Ovary (tissue), 7 donors: ENCODE measurements at regions not wholly inside any gene's neighbourhood (a gene's known extent, or its start where the extent isn't known, plus 50 kb on each side); places are given as distances from the start of the nearest gene placed in this dataset.

Source experiments
- DNase-seq, 5 donors: peaks; one replicate each; pipeline ENCODE4 v3.0.0-alpha.2; 2019 to 2020
- H3K27ac ChIP-seq, 2 donors: fragments of 200-600 bp; one replicate each; pipeline versions ENCODE4 v1.5.1 to v1.8.0; 2019 to 2022
- H3K27me3 ChIP-seq: fragments of 200-600 bp; one replicate; pipeline ENCODE4 v1.8.0; 2022
- H3K36me3 ChIP-seq: fragments of 200-600 bp; sonication (generic); one replicate; pipeline ENCODE4 v1.5.1; 2019
- H3K4me1 ChIP-seq: one replicate; pipeline ENCODE4 v1.8.1; 2013; ENCODE audit warnings: mild to moderate bottlenecking, moderate library complexity; ENCODE audit not compliant: insufficient read depth
- H3K4me3 ChIP-seq: fragments of 200-600 bp; sonication (generic); one replicate; pipeline ENCODE4 v1.5.1; 2017
- H3K9me3 ChIP-seq, 2 donors: fragments of 200-600 bp in 1 of 2; sonication (generic) in 1 of 2; one replicate each; pipeline versions ENCODE4 v1.5.1 to v1.8.1; 2013 to 2019; ENCODE audit warnings: mild to moderate bottlenecking in 1 of 2, moderate library complexity in 1 of 2
- CTCF ChIP-seq, 3 donors: fragments of 450-650 bp in 2 of 3; fragments of 200-600 bp in 1 of 3; IDR thresholded peaks; one replicate each; pipeline versions ENCODE4 v1.5.1 to v1.8.0; 2016 to 2022; ENCODE audit warnings: antibody characterized with exemption in 3 of 3, mild to moderate bottlenecking in 1 of 3
- EP300 ChIP-seq: sonication (generic); formaldehyde crosslinking; IDR thresholded peaks from one replicate; pipeline ENCODE4 v1.6.1; 2017; ENCODE audit warnings: antibody characterized with exemption
- POLR2A ChIP-seq: fragments of 450-650 bp; IDR thresholded peaks from one replicate; pipeline ENCODE4 v1.6.1; 2017; ENCODE audit warnings: antibody characterized with exemption, mild to moderate bottlenecking, moderate library complexity
- WGBS, 3 donors: extraction: QIAGEN DNeasy Blood & Tissue Kit in 1 of 3; methylation state at CpG; one replicate each; pipeline versions ENCODE4 v1.1.5 to v1.1.7; 2013 to 2017; 5-methylcytosine and 5-hydroxymethylcytosine counted together
- intact Hi-C, 4 donors: fragments of 100-400 bp; cut with DNase I; formaldehyde crosslinking; loops; one replicate each; pipeline versions ENCODE4 v1.11.0 to v1.15.1; 2022 to 2023
- donor health status: DM: no; HTN: no; CAD: no; lungs with moderate emphysema.
- donor health status: DM: no; HTN: no; CAD: no.
- donor health status: Bipolar disorder and iron deficiency.
- donor health status: DM: no; HTN: no; CAD: no.
- donor health status: DM: yes; HTN: yes; CAD: no.

DNA sequence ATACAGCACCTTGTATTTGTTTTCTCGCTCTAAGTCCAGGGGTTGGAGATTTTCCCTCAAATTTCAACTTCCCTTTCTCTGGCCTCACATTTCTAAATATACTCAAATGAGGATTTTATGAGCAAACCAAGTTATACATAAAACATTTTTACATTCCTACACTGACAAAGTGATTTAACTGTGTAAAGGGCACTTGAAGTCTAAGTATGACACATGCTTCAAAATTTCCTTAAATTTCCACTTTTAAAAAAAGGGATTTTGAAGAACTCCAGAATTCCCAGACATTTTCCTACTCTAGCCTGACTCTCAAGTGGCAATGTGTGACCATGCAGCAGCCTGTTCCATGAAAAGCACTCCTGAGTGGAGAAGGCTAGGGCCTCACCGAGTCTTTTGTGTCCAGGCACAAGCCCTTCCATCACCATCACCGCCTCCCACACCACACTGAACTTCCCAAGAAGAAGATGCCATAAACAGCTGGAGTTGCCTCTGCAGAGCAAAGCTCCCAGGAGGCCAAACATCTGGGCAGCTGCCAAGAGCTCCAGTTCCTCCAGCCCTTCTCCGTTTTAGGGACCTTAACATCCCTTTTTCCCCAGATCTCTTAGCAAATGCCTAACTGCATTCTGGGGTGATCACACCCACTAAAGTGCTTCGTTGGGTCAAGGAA is 68.9 kb downstream of the NCR2 start:
- no peaks in the 10 kb centered on the region for H3K4me1 ChIP-seq
- no peaks in the 10 kb centered on the region for H3K27me3 ChIP-seq
- 42 to 54% (median 49%) methylated on average over 5 of the region's 5 CpGs for WGBS, 3 donors
- DNase-seq, result no peak
- no peaks in the 10 kb centered on the region for H3K36me3 ChIP-seq
- H3K9me3 ChIP-seq, result no peaks in the 10 kb centered on the region
- intact Hi-C loops, result no loop called here
- TF ChIP-seq EP300 (no peak), POLR2A (no peak), CTCF (IDR thresholded peaks at IDR 0.05) (no peak)
- H3K27ac ChIP-seq, result no peak overlapping the region
- no peak overlapping the region for H3K4me3 ChIP-seq

DNA sequence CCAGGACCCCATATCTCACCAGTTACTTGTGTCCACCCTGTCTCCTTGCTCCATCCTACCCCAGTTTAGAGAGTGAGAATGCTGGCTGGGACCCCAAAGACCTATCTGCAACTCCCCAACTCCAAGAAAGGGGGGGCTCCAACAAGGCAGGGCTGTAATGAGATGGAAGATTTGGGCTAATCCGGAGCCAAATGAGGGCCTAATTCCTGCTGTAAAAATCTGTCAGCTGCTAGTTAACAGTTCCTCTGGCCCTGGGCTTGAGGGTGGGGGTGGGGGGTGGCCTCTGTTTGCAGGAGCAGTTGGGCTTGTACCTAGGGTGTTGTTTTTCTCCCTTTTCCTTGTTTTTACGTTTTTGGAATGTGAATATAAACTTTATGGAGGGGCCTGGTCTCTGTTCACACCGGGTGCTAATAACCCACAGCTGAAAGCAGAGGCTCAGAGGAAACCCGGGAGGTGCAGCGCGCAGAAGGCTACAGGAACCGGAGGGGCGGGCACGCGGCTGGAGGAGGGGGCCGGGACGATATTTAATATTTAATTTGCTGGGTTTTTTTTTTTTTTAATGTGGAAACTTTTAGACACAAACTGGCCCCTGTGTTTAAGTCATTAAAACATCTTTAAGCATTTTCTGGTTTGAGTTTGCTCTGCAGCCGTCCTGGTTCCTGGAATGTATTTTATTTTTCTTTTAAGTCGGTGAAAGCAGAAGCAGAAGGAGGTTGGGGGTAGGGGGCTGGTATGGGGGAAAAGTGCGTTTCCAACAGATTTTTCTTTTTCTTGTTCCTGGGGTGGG is 70.7 kb downstream of the NCR2 start:
- Histone ChIP-seq H3K9me3 (no peaks in the 10 kb centered on the region), H3K4me3 (no peak overlapping the region), H3K27me3 (no peaks in the 10 kb centered on the region), H3K27ac (no peak overlapping the region), H3K4me1 (no peaks in the 10 kb centered on the region), H3K36me3 (no peaks in the 10 kb centered on the region)
- no peak for TF ChIP-seq EP300
- no peak for TF ChIP-seq POLR2A
- no peak for TF ChIP-seq CTCF (IDR thresholded peaks at IDR 0.05)
- intact Hi-C loops, result no loop called here
- 29 to 43% (median 32%) methylated on average over 15 of the region's 15 CpGs for WGBS, 3 donors
- DNase-seq, result no peak

- no peaks in the 10 kb centered on the region for H3K27me3 ChIP-seq
- intact Hi-C loops, result no loop called here
- no peak overlapping the region for H3K4me3 ChIP-seq
- DNase-seq, result no peak
- TF ChIP-seq POLR2A (no peak), CTCF (IDR thresholded peaks at IDR 0.05) (no peak), EP300 (no peak)
- H3K4me1 ChIP-seq, result no peaks in the 10 kb centered on the region
- H3K9me3 ChIP-seq, result no peaks in the 10 kb centered on the region
- H3K27ac ChIP-seq, result no peak overlapping the region
- 58 to 74% (median 67%) methylated on average over 63 of the region's 63 CpGs for WGBS, 3 donors
- no peaks in the 10 kb centered on the region for H3K36me3 ChIP-seq
Observed at GRCh38 chr6:41406728-41407489, 71.5 kb downstream of the NCR2 start.

DNA sequence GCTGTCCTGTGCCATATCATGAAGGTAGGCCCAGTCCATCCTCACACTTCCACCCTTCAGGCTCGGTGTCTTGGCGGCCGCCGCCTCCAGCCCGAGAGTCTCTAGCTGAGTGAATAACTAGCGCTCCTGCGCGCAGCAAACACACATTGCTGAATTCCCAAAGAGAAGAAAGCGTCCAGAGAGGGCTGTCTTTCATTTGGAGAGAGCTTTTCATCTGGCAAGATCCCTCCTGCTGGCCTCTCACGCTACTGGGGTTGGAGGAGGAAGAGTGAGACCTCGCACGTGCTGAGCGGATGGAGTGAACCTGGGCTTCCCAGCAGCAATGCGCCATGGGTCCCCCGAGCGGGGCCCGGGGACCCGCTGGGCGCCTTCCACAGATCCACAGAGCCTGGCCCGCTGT is 73.2 kb downstream of the NCR2 start:
- TF ChIP-seq CTCF (IDR thresholded peaks at IDR 0.05), result no peak
- no peak for TF ChIP-seq POLR2A
- no peak for TF ChIP-seq EP300
- H3K27ac ChIP-seq, result no peak overlapping the region
- no peak overlapping the region for H3K4me3 ChIP-seq
- H3K36me3 ChIP-seq, result no peaks in the 10 kb centered on the region
- intact Hi-C loops, result no loop called here
- no peaks in the 10 kb centered on the region for H3K27me3 ChIP-seq
- no peaks in the 10 kb centered on the region for H3K9me3 ChIP-seq
- no peak for DNase-seq
- no peaks in the 10 kb centered on the region for H3K4me1 ChIP-seq
- WGBS, 3 donors, result 56 to 74% (median 72%) methylated on average over 20 of the region's 20 CpGs
